GM12891 (cell line): ENCODE measurements at regions not wholly inside any gene's neighbourhood (a gene's known extent, or its start where the extent isn't known, plus 50 kb on each side); places are given as distances from the start of the nearest gene placed in this dataset.

Experiments
- POLR2A ChIP-seq: IDR thresholded peaks from 2 replicates; pipeline ENCODE4 v1.6.1; 2011; ENCODE audit warnings: low read depth, low read length, control low read depth
- POLR2AphosphoS5 ChIP-seq: IDR thresholded peaks from 2 replicates; pipeline ENCODE4 v1.6.1; 2011; ENCODE audit warnings: low read depth, low read length, control low read depth

- TF ChIP-seq POLR2AphosphoS5 (no peak), POLR2A (no peak)
Observed at GRCh38 chr16:54628796-54629625, 301.7 kb upstream of the IRX5 start.
